Omental fat pad (tissue), 3 donors: ENCODE measurements at regions not wholly inside any gene's neighbourhood (a gene's known extent, or its start where the extent isn't known, plus 50 kb on each side); places are given as distances from the start of the nearest gene placed in this dataset.

Source experiments
- ATAC-seq: fragments of 150-250 bp; one replicate; pipeline ENCODE4 v1.9.1; 2016; ENCODE audit warnings: mild to moderate bottlenecking, moderate library complexity; ENCODE audit not compliant: low FRiP score
- DNase-seq: peaks from one replicate; pipeline ENCODE4 v3.0.0-alpha.2; 2019; ENCODE audit warnings: low spot score
- CTCF ChIP-seq, 3 donors: fragments of 450-650 bp; IDR thresholded peaks; one replicate each; pipeline ENCODE4 v1.5.1; 2016 to 2017; ENCODE audit warnings: antibody characterized with exemption in 3 of 3, mild to moderate bottlenecking in 3 of 3, moderate library complexity in 2 of 3

- TF ChIP-seq CTCF (IDR thresholded peaks at IDR 0.05), result no peak
- DNase-seq (no peak), ATAC-seq (no peak)
These were observed 81.4 kb upstream of the HABP2 start for GRCh38 chr10:113471241-113471996.

GRCh38 chr10:113473011-113473410 lies 79.8 kb upstream of the HABP2 start:
- DNase-seq (no peak), ATAC-seq (no peak)
- TF ChIP-seq CTCF (IDR thresholded peaks at IDR 0.05), result no peak

- TF ChIP-seq CTCF (IDR thresholded peaks at IDR 0.05), result no peak
- DNase-seq (no peak), ATAC-seq (no peak)
These were observed 79.0 kb upstream of the HABP2 start for GRCh38 chr10:113473851-113474250.

GRCh38 chr10:113474752-113475151 lies 78.1 kb upstream of the HABP2 start:
- ATAC-seq (no peak), DNase-seq (no peak)
- no peak for TF ChIP-seq CTCF (IDR thresholded peaks at IDR 0.05)

GRCh38 chr10:113475381-113475807 lies 77.5 kb upstream of the HABP2 start:
- DNase-seq, result no peak
- ATAC-seq, result no peak
- no peak for TF ChIP-seq CTCF (IDR thresholded peaks at IDR 0.05)

GRCh38 chr10:113476191-113476590 lies 76.7 kb upstream of the HABP2 start:
- DNase-seq (no peak), ATAC-seq (no peak)
- no peak for TF ChIP-seq CTCF (IDR thresholded peaks at IDR 0.05)

GRCh38 chr10:113476673-113477072 lies 76.2 kb upstream of the HABP2 start:
- DNase-seq (no peak), ATAC-seq (no peak)
- no peak for TF ChIP-seq CTCF (IDR thresholded peaks at IDR 0.05)
